ENCODE measurements at regions not wholly inside any gene's neighbourhood (a gene's known extent, or its start where the extent isn't known, plus 50 kb on each side); places are given as distances from the start of the nearest gene placed in this dataset.

- TF ChIP-seq, protein P1, sequence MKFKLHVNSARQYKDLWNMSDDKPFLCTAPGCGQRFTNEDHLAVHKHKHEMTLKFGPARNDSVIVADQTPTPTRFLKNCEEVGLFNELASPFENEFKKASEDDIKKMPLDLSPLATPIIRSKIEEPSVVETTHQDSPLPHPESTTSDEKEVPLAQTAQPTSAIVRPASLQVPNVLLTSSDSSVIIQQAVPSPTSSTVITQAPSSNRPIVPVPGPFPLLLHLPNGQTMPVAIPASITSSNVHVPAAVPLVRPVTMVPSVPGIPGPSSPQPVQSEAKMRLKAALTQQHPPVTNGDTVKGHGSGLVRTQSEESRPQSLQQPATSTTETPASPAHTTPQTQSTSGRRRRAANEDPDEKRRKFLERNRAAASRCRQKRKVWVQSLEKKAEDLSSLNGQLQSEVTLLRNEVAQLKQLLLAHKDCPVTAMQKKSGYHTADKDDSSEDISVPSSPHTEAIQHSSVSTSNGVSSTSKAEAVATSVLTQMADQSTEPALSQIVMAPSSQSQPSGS (IDR thresholded peaks at IDR 0.05; ENCODE audit: low read length) = no peak
- TF ChIP-seq PHF8 (conservative IDR thresholded peaks at IDR 0.05; ENCODE audit: low read depth, low read length) (no peak), GTF2F1 (IDR thresholded peaks at IDR 0.05; ENCODE audit: borderline replicate concordance, low read depth, low read length) (no peak)
Observed at GRCh38 chr10:54905578-54906192, 104.7 kb upstream of the PCDH15 start (continued).

Measured in H1 (cell line).